Central memory CD8-positive, alpha-beta T cell (primary cell): ENCODE measurements at regions not wholly inside any gene's neighbourhood (a gene's known extent, or its start where the extent isn't known, plus 50 kb on each side); places are given as distances from the start of the nearest gene placed in this dataset.
A peak's percentile ranks its signal among the peaks of the same experiment; 100 is the strongest.
"Not testable (repeated sequence)": the region's sequence is repeated elsewhere in the genome, so short reads cannot be mapped to it uniquely, and the experiment has no call there.

Source experiments
- ATAC-seq: fragments of 150-1000 bp; cut with Tn5 transposase; replicated peaks from 2 replicates; pipeline ENCODE4 v1.10.0; 2022; ENCODE audit warnings: mild to moderate bottlenecking, moderate FRiP score, moderate number of reproducible peaks; ENCODE audit not compliant: poor library complexity, severe bottlenecking; ENCODE audit errors: extremely low read depth
- DNase-seq, 2 donors: peaks; one replicate each; pipeline ENCODE4 v3.0.0; 2021; ENCODE audit warnings: low spot score in 2 of 2
- H3K27ac Mint-ChIP-seq: one replicate; pipeline ENCODE4 v1.8.0; 2022; ENCODE audit warnings: low read depth, mild to moderate bottlenecking, moderate library complexity, mixed read lengths
- H3K27me3 Mint-ChIP-seq: one replicate; pipeline ENCODE4 v1.8.0; 2022; ENCODE audit warnings: mixed read lengths
- H3K36me3 Mint-ChIP-seq: one replicate; pipeline ENCODE4 v1.8.0; 2022; ENCODE audit warnings: mild to moderate bottlenecking, moderate library complexity, mixed read lengths; ENCODE audit not compliant: insufficient read depth
- H3K4me1 Mint-ChIP-seq: one replicate; pipeline ENCODE4 v1.8.0; 2022; ENCODE audit warnings: mixed read lengths
- H3K4me3 Mint-ChIP-seq: one replicate; pipeline ENCODE4 v1.8.0; 2022; ENCODE audit warnings: mild to moderate bottlenecking, moderate library complexity, mixed read lengths
- H3K9me3 Mint-ChIP-seq: one replicate; pipeline ENCODE4 v1.8.0; 2022; ENCODE audit warnings: mixed read lengths

DNA sequence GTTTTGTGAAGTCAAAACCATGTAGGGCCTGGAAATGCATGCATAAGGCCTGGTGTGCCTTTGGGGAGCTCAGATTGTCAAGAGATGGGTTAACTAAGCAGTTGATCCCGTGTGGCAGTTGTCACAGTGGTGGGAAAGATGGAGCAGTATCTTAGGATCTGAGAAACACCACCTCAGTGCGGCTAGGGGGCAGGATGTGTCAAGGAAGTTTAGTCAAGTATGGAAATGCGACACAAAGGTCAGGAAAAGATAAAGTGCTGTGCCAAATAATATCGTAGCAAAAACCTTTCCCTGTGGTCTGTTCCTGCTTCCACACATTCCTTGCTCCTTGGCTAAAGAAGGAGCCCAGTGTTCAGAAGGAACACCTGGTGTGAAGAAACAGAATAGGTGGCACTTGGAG, 396.4 kb downstream of the EDEM1 start:
- no peak overlapping the region for H3K4me3 Mint-ChIP-seq
- DNase-seq (no peak), ATAC-seq (no peak)
- no peaks in the 10 kb centered on the region for H3K27me3 Mint-ChIP-seq
- peaks cover 26% of the 10 kb centered on the region for H3K9me3 Mint-ChIP-seq
- H3K36me3 Mint-ChIP-seq: no peaks in the 10 kb centered on the region
- no peak overlapping the region for H3K27ac Mint-ChIP-seq
- H3K4me1 Mint-ChIP-seq: no peaks in the 10 kb centered on the region

DNA sequence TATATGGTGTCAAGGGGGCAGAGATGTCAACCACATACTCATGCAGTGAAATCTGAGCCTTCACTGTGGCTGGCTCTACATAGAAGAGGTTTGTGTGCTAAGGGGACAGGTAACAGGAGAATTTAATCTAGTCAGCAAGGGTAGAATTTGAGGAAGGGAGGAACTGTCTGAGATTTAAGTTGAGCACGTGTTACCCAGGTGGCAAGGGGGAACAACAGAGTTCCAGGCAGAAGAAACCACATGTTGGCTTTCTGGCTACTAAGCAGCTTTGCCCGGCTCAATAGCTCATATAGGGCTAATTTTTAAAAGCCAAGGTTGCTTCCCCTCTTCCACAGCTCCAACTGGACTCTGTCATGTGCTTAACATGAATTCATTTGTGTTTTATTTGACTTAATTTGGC, 397.6 kb downstream of the EDEM1 start:
- Mint-ChIP-seq H3K36me3 (no peaks in the 10 kb centered on the region), H3K27me3 (no peaks in the 10 kb centered on the region), H3K9me3 (peaks cover 26% of the 10 kb centered on the region), H3K4me1 (no peaks in the 10 kb centered on the region), H3K27ac (no peak overlapping the region), H3K4me3 (no peak overlapping the region)
- ATAC-seq (no peak), DNase-seq (no peak)

DNA sequence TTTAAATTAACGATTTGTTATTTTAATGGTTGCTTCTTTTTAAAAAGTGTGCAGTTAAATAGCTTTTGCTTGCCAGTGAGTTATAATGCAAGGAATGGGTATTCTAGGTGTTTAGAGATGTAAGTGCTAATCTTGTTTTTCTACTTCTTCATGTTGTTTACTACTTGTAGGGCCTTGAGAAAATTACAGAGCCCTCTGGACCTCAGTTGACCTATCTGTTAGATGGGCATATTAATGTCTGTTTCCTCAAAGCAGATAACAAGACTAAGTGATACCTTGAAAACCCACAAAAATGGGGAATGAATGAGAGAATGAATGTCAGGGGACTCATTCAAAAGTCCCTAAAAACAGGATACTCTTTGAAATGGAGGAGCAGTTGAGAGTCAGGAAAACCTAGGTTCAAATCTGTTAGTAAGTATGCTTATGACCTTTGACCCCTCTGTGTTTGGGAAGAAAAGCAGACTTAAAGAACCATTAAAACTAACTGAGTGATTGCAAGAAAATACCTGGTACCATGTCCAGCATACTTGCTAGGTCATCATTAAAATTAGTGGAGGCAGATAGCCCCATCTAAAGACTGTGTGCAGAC, 419.5 kb downstream of the EDEM1 start:
- H3K27me3 Mint-ChIP-seq: no peaks in the 10 kb centered on the region
- H3K4me3 Mint-ChIP-seq: no peak overlapping the region
- no peaks in the 10 kb centered on the region for H3K4me1 Mint-ChIP-seq
- DNase-seq (no peak), ATAC-seq (no peak)
- H3K9me3 Mint-ChIP-seq: peaks cover 37% of the 10 kb centered on the region
- H3K36me3 Mint-ChIP-seq: no peaks in the 10 kb centered on the region
- H3K27ac Mint-ChIP-seq: no peak overlapping the region

DNA sequence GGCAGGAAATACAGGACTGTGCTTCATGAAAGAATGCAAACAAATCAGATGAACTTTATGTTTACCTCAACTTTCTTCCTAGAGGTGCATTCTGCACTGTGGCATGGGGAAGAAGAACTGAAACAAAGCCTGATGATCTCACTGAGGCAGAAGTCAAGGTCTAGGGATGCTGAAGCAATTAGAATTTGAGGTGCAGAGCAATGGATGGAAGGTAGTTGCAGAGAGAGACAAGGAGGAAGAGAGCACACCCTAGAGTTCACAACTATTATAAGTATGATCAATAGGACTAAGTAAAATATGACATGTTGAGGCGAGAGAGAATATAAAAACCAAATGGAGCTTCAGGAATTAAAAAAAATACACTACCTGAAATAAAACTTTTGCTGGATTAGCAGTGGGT, 420.1 kb downstream of the EDEM1 start:
- Mint-ChIP-seq H3K4me3 (no peak overlapping the region), H3K4me1 (no peaks in the 10 kb centered on the region), H3K27ac (no peak overlapping the region), H3K27me3 (no peaks in the 10 kb centered on the region), H3K9me3 (peaks cover 37% of the 10 kb centered on the region), H3K36me3 (no peaks in the 10 kb centered on the region)
- ATAC-seq: no peak
- no peak for DNase-seq

DNA sequence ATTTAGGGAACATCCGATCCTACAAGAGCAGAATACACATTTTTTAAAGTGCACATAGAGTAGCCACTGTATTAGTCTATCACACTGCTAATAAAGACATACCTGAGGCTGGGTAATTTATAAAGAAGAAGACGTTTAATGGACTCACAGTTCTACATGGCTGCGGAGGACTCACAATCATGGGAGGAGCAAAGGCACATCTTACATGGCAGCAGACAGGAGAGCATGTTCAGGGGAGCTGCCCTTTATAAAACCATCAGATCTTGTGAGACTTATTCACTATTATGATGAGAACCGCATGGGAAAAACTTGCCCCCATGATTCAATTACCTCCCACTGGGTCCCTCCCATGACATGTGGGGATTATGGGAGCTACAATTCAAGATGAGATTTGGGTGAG, 421.5 kb downstream of the EDEM1 start:
- not testable (repeated sequence) for H3K4me1 Mint-ChIP-seq, H3K36me3 Mint-ChIP-seq, ATAC-seq, H3K27ac Mint-ChIP-seq, H3K27me3 Mint-ChIP-seq, DNase-seq, H3K4me3 Mint-ChIP-seq
- H3K9me3 Mint-ChIP-seq: peaks cover 38% of the 10 kb centered on the region

- Mint-ChIP-seq H3K27me3 (no peaks in the 10 kb centered on the region), H3K36me3 (no peaks in the 10 kb centered on the region), H3K27ac (peak overlapping the region; percentile 38), H3K9me3 (peaks cover 26% of the 10 kb centered on the region), H3K4me1 (no peaks in the 10 kb centered on the region), H3K4me3 (no peak overlapping the region)
- DNase-seq (no peak), ATAC-seq (no peak)
Measured at GRCh38 chr3:5613599-5613998, 426.1 kb downstream of the EDEM1 start.

DNA sequence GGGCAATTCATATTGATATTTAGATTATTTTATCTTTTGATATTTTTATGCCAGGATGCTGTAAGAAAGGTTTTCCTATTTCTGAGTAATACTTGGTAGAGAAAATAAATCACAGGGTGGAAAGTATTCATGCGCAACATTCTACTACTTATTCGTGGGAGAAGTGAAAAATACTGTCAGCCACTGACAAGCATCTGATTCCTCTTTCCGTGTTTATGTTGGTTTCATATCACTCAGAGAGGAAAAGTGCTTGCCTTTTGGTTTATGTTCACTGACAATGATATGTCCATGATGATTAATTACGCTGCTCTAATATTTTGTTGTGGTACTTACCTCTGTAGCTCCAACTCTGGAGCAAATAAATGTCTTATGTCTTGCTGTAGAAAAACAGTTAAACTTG, 429.4 kb downstream of the EDEM1 start:
- Mint-ChIP-seq H3K4me1 (no peaks in the 10 kb centered on the region), H3K27me3 (no peaks in the 10 kb centered on the region), H3K4me3 (no peak overlapping the region), H3K27ac (no peak overlapping the region), H3K36me3 (no peaks in the 10 kb centered on the region), H3K9me3 (peaks cover 25% of the 10 kb centered on the region)
- ATAC-seq (no peak), DNase-seq (no peak)

- DNase-seq (no peak), ATAC-seq (no peak)
- Mint-ChIP-seq H3K27me3 (no peaks in the 10 kb centered on the region), H3K4me3 (no peak overlapping the region), H3K27ac (no peak overlapping the region), H3K9me3 (peaks cover 15% of the 10 kb centered on the region), H3K36me3 (peaks cover 1% of the 10 kb centered on the region), H3K4me1 (no peaks in the 10 kb centered on the region)
Measured at GRCh38 chr3:5618170-5618569, 430.7 kb downstream of the EDEM1 start.

DNA sequence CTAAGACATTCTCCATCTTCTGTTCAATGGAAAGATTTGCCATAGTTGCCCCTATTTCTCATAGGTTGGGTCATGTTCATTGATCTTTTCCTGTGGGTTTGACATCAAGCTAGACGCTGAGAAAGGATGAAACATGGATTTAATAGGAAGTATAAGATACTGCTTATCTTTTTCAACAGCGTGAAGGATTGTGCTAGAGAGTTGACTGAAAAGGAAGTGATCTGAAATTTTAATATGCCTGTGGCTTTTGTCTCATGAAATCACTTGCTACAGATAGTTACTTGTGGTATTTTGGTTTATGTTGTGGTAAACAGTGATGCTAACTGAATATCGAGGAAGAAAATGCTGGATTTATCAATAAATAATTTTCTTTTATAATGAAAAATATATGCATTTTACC, 442.9 kb downstream of the EDEM1 start:
- DNase-seq (no peak), ATAC-seq (no peak)
- no peak overlapping the region for H3K27ac Mint-ChIP-seq
- H3K4me1 Mint-ChIP-seq: no peaks in the 10 kb centered on the region
- peaks cover 7% of the 10 kb centered on the region for H3K9me3 Mint-ChIP-seq
- no peaks in the 10 kb centered on the region for H3K36me3 Mint-ChIP-seq
- no peaks in the 10 kb centered on the region for H3K27me3 Mint-ChIP-seq
- H3K4me3 Mint-ChIP-seq: no peak overlapping the region

GRCh38 chr3:5633960-5634359, 446.5 kb downstream of the EDEM1 start:
- ATAC-seq (no peak), DNase-seq (no peak)
- H3K4me1 Mint-ChIP-seq: no peaks in the 10 kb centered on the region

DNA sequence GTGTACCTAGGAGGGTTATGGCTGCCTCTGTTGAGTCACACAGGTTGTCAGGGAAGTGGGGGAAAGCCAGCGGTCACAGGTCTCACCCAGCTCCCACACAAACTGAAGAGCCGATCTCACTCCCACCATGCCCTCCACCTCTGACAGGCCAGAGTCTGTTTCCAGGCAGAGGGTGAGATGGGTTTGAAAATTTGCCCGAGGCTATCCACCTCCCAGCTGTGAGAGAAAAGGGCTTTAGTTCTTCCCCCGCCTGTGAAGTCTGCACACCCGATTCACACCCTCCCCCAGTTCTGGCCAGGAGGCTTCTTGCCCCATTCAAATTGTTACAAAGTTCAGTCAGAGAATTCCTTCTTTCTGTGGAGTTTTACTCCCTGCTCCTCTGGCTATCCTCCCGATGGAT, 446.9 kb downstream of the EDEM1 start:
- Mint-ChIP-seq H3K4me1 (no peaks in the 10 kb centered on the region), H3K36me3 (no peaks in the 10 kb centered on the region), H3K4me3 (no peak overlapping the region), H3K9me3 (peaks cover 9% of the 10 kb centered on the region), H3K27me3 (no peaks in the 10 kb centered on the region), H3K27ac (no peak overlapping the region)
- no peak for DNase-seq
- no peak for ATAC-seq

More at GRCh38 chr3:5633960-5634359, 446.5 kb downstream of the EDEM1 start:
- no peak overlapping the region for H3K27ac Mint-ChIP-seq
- H3K36me3 Mint-ChIP-seq: no peaks in the 10 kb centered on the region
- no peak overlapping the region for H3K4me3 Mint-ChIP-seq
- no peaks in the 10 kb centered on the region for H3K27me3 Mint-ChIP-seq
- peaks cover 9% of the 10 kb centered on the region for H3K9me3 Mint-ChIP-seq

- Mint-ChIP-seq H3K9me3 (peaks cover 15% of the 10 kb centered on the region), H3K27ac (no peak overlapping the region), H3K27me3 (no peaks in the 10 kb centered on the region), H3K4me3 (no peak overlapping the region), H3K36me3 (no peaks in the 10 kb centered on the region), H3K4me1 (no peaks in the 10 kb centered on the region)
- ATAC-seq: no peak
- no peak for DNase-seq
Measured at GRCh38 chr3:5635746-5636145, 448.2 kb downstream of the EDEM1 start.

- Mint-ChIP-seq H3K27me3 (no peaks in the 10 kb centered on the region), H3K27ac (no peak overlapping the region), H3K4me1 (no peaks in the 10 kb centered on the region), H3K4me3 (no peak overlapping the region), H3K9me3 (peaks cover 26% of the 10 kb centered on the region), H3K36me3 (no peaks in the 10 kb centered on the region)
- no peak for ATAC-seq
- no peak for DNase-seq
Measured at GRCh38 chr3:5638550-5638949, 451.0 kb downstream of the EDEM1 start.
